ENCODE measurements at regions not wholly inside any gene's neighbourhood (a gene's known extent, or its start where the extent isn't known, plus 50 kb on each side); places are given as distances from the start of the nearest gene placed in this dataset.

GRCh38 chr7:156474241-156474743, 166.3 kb upstream of the RNF32 start:
- Histone ChIP-seq H3K36me3 (ENCODE audit: insufficient read depth) (no peaks in the 10 kb centered on the region), H3F3A (replicated peaks; ENCODE audit: low read depth) (no peaks in the 10 kb centered on the region), H4K20me1 (replicated peaks; ENCODE audit: insufficient read depth) (no peaks in the 10 kb centered on the region), H3K9me2 (ENCODE audit: insufficient read depth) (no peaks in the 10 kb centered on the region), H3K4me2 (no peak overlapping the region), H3K4me1 (ENCODE audit: insufficient read depth) (no peaks in the 10 kb centered on the region), H3K27me3 (ENCODE audit: insufficient read depth) (no peaks in the 10 kb centered on the region), H2AFZ (no peak overlapping the region), H3K27ac (ENCODE audit: low read depth) (no peak overlapping the region), H3K79me2 (replicated peaks; ENCODE audit: insufficient read depth) (no peaks in the 10 kb centered on the region), H3K4me3 (no peak overlapping the region)
- H3K27ac Mint-ChIP-seq, result 0 out of 2 replicates have a peak overlapping the region, but pooled peaks have one; percentile 17
- H3K9me3 Mint-ChIP-seq, result peaks cover 3% of the 10 kb centered on the region; the same call in 2 of the 3 replicates
- DNase-seq (ENCODE audit: low spot score) (no peak), ATAC-seq (peak; percentile 26; the same call in 2 of the 3 replicates)
- H3K4me3 Mint-ChIP-seq, result no peak overlapping the region
- H3K4me1 Mint-ChIP-seq, result peaks cover 28% of the 10 kb centered on the region
- TF ChIP-seq ZNF114 (CRISPR knock-in tag; IDR thresholded peaks at IDR 0.05) (no peak), CTCF (conservative IDR thresholded peaks at IDR 0.05; ENCODE audit: low read depth in 2 of 2) (no peak), REST (IDR thresholded peaks at IDR 0.05; ENCODE audit: unreplicated experiment) (no peak), ETS1 (IDR thresholded peaks at IDR 0.05) (no peak), ZNF331 (CRISPR knock-in tag; IDR thresholded peaks at IDR 0.05; ENCODE audit: low read depth) (no peak)
- H3K27me3 Mint-ChIP-seq (ENCODE audit: insufficient read depth, low read depth, poor library complexity), result peaks cover 4% of the 10 kb centered on the region
- no peaks in the 10 kb centered on the region for H3K36me3 Mint-ChIP-seq (ENCODE audit: low read depth)

GRCh38 chr7:156473476-156474240, 166.9 kb upstream of the RNF32 start:
- no peak overlapping the region for H3K4me3 ChIP-seq
- H3K79me2 ChIP-seq (replicated peaks; ENCODE audit: insufficient read depth), result no peaks in the 10 kb centered on the region
- Mint-ChIP-seq H3K27me3 (ENCODE audit: insufficient read depth, low read depth, poor library complexity) (peaks cover 4% of the 10 kb centered on the region), H3K4me1 (peaks cover 28% of the 10 kb centered on the region), H3K27ac (no peak overlapping the region), H3K36me3 (ENCODE audit: low read depth) (no peaks in the 10 kb centered on the region), H3K4me3 (no peak overlapping the region), H3K9me3 (peaks cover 3% of the 10 kb centered on the region; the same call in 2 of the 3 replicates)
- no peaks in the 10 kb centered on the region for H3F3A ChIP-seq (replicated peaks; ENCODE audit: low read depth)
- no peaks in the 10 kb centered on the region for H4K20me1 ChIP-seq (replicated peaks; ENCODE audit: insufficient read depth)
- ATAC-seq (peak; percentile 76), DNase-seq (ENCODE audit: low spot score) (peak; percentile 72)
- no peaks in the 10 kb centered on the region for H3K27me3 ChIP-seq (ENCODE audit: insufficient read depth)
- H3K36me3 ChIP-seq (ENCODE audit: insufficient read depth), result no peaks in the 10 kb centered on the region
- H3K27ac ChIP-seq (ENCODE audit: low read depth), result no peak overlapping the region
- no peak overlapping the region for H3K4me2 ChIP-seq
- H2AFZ ChIP-seq, result no peak overlapping the region
- no peaks in the 10 kb centered on the region for H3K4me1 ChIP-seq (ENCODE audit: insufficient read depth)
- H3K9me2 ChIP-seq (ENCODE audit: insufficient read depth), result no peaks in the 10 kb centered on the region
- TF ChIP-seq CTCF (conservative IDR thresholded peaks at IDR 0.05; ENCODE audit: low read depth in 2 of 2) (peak; percentile 78 to 92), ETS1 (IDR thresholded peaks at IDR 0.05) (no peak)

Data from GM23338 (cell line).